GM19239 (cell line): ENCODE measurements at regions not wholly inside any gene's neighbourhood (a gene's known extent, or its start where the extent isn't known, plus 50 kb on each side); places are given as distances from the start of the nearest gene placed in this dataset.
A peak's percentile ranks its signal among the peaks of the same experiment; 100 is the strongest.
"Not testable (repeated sequence)": the region's sequence is repeated elsewhere in the genome, so short reads cannot be mapped to it uniquely, and the experiment has no call there.

Experiments
- DNase-seq: peaks from one replicate; pipeline ENCODE4 v3.0.0; 2011; ENCODE audit warnings: low spot score; ENCODE audit not compliant: insufficient read length
- FAIRE-seq: peaks from 2 replicates; lab custom pipeline; 2011; peaks lifted over from hg19 to GRCh38; lab: Jason Lieb, UNC

DNA sequence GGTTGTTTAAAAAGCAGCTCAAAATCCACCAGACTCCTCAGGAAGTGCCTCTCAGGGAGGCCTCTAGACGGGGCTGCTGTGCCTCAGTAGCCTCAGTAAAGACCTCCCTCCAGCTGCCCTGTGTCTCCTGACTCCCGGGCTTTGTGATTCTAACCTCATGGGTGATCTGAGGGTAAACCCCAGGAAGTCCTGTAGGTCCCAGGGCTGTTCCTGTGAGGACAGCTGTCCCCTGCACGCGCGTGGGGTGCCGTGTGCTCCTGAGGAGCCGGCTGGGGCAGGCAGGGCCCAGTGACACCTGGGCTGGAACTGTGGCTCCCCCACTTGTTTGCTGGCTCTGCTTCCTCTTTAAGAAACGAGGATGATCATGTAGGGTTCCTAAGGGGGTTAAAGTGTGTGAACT, 359.9 kb downstream of the BCL2L11 start:
- FAIRE-seq, DNase-seq: not testable (repeated sequence)

GRCh38 chr2:111481219-111481618, 360.5 kb downstream of the BCL2L11 start:
- DNase-seq, FAIRE-seq: not testable (repeated sequence)

DNA sequence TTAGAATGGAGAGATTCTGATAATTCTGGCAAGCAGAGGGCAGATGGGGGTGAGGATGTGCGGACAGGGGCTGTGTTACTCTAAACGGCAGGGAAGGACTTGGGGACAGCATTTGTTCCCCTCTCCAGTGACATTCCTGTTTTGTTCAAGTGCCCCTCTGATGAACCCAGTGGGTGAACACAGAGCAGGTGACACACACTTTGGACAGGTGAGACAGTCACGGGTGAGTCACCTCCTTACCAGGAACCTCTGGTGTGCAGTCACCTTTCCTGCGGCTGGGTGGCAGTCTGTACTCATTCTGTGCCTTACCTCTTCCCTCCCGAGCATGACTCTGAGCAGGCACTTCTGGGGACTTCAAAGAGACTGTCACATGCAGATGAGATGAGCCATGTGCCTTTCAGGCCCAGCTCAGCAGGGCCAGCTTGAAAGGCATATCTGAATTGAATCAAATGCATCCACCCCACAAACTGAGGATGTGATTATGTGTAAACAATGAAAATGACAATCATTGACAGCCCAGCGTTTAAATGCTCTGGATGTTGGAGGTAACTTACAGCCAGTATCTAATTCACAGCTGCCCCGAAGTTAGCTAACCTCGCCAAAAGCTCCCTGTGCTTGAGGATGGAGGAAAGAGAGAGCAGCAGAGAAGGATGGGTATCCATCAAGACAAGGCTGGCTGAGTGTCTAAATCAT, 362.4 kb downstream of the BCL2L11 start:
- DNase-seq: not testable (repeated sequence)
- peak; percentile 58 for FAIRE-seq

GRCh38 chr2:111484097-111484496, 363.4 kb downstream of the BCL2L11 start:
- not testable (repeated sequence) for FAIRE-seq, DNase-seq

- not testable (repeated sequence) for DNase-seq, FAIRE-seq
Measured at GRCh38 chr2:111485895-111486294, 365.2 kb downstream of the BCL2L11 start.

DNA sequence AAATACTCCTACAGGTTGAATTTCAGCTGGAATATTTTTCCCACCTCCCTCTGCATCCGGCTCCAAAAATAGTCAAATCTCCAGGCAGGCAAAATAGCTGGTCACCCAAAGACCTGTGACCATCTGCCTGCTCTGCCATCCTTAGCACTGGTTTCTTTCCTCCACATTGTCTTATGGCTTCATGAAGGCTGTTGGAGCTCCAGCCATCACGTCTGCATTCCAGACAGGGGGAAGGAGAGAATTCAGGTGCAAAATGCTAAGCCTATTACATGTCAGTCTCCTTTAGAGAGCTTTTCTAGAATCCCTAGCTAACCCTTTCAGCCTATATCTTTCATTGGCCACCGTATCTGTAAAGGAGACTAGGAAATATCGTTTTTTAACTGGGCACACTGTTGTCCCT, 367.7 kb downstream of the BCL2L11 start:
- DNase-seq, FAIRE-seq: not testable (repeated sequence)

DNA sequence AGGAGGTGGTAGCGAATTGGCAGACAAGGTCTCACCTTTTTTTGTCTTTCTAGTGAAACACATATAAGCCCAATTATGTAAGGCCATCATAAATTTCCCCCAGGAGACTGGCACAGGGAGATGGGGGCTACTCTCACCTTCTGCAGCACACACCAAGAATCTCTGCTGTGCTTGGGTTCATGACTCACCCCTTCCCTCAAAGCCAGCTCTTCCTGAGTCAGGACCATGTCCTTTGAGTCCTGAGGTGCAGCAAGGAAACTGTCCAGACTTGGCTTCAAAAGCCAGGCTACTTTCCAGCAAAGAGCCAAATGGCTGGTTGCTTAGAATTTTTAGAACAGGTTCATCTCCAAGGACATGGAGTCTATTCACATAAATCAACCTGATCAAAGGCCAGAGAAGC, 368.7 kb downstream of the BCL2L11 start:
- FAIRE-seq, DNase-seq: not testable (repeated sequence)

GRCh38 chr2:111491181-111491580, 370.5 kb downstream of the BCL2L11 start:
- FAIRE-seq, DNase-seq: not testable (repeated sequence)

DNA sequence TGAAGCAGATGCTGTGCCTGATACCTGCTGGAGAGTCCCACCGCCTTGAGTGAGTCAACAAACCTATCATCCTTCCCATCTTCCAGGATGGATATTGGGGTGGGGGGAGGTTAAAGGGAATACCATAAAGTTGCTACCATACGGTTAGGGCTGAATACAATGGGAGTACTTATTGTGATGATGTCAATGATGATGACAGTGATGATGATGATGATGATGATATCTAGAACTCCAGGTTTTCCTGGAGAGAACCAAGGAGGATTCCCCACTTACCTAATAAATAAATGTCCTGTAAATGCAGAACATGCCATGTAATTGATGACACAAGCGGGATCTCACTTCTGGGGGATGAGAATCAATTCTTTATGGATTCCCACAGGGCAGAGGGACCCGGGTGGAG, 370.9 kb downstream of the BCL2L11 start:
- FAIRE-seq: not testable (repeated sequence)

DNA sequence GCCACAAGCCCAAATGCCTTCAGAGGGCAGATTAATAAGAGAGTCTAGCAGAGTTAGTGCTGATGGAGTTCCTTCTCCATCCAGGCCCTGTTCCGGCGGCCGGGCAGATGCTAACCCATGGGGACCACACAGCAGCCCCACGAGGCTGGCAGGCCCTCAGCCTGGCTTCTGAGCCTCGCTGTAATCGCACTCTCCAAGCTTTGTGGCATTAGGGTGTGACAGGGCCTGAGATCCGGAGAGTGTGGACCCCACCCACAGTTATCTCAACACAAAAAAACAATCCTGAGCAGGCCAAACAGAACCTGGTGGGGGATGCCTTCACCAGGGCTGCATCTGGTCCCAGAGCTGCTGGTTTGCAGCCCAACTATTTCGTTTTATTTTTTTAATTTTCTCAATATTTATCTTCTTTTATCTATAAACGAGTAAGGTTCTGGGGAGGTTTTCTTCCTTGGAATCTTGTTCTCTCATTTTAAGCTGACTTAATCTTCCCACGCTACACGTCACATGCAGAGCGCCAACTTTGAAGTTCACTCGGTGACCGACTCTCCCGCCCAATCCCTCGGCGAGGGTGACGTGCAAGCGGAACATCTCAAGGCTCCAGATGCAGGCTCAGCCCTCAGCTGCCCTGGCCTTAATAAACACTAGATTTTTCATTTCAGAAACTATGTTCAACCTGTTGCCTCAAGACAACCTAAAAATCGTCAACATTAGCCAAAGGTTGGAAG, 372.4 kb downstream of the BCL2L11 start:
- FAIRE-seq, DNase-seq: not testable (repeated sequence)

More for the DNA sequence above, 370.9 kb downstream of the BCL2L11 start:
- not testable (repeated sequence) for DNase-seq

- DNase-seq, FAIRE-seq: not testable (repeated sequence)
Measured at GRCh38 chr2:111493720-111494078, 373.0 kb downstream of the BCL2L11 start.

DNA sequence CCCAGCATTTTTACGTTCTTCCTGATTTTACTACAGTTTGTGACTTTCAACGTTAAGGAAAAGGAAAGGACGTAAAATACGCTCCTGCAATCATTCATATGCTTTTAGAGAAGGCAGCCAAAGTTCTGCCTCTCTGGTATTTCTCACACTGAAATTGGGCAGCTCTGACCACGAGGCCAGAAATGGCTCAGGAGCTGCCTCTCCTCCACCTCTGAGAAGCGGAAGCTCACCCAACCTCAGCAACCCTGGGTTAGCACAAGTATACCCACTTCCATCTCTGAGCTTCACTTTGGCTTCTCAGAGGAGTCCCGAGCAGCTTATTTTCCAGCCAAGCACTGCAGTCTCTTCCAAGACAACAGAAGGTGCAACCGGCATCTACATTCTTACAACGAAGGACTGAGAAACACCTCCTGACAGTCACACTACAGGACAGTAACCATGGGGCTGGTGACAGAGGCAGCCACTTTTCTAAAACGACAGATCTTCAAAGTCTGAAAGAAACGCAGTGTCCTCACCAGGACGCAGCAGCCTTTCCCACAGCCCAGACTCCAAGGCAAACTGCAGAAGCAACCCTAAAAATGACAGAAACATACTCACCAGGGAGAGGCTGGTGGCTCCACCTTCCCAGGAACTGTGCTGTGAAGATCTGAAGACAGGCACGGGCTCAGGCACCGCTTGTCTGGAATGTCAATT, 373.7 kb downstream of the BCL2L11 start:
- not testable (repeated sequence) for DNase-seq
- FAIRE-seq: peak; percentile 39

DNA sequence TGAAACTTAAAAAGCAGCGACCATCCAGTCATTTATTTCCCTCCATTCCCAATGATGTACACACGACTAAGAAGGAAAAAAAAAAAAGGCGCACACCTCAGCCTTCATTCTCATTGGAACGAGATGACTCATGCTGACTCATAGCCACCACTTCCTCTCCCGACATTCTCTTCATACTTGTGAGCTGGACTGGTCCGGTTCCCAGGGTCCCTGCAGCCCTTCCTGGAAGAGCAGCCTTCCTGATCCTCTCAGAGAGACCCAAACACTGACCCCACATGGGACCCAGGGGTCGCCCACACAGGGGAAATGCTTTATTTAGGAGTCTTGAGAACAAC, 374.2 kb downstream of the BCL2L11 start:
- peak; percentile 57 for FAIRE-seq
- DNase-seq: not testable (repeated sequence)

DNA sequence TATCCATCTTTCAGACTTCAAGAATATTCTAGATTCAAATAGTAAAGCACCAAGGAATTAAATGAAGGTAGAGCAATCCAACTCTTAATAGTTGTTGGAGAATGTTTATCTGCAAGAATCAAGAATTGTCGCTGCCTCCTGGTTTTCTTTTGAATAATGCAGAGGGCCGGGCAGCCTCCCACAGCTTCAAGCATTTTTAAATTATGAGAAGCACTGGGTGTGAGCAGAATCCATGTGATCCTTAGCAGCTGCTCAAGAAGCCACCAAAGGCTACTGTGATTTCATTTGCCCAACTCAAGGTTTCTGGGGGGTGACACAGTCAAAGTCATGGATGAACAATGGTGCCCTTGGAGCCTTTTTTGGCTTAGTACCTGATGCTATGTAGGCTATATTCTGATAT, 374.9 kb downstream of the BCL2L11 start:
- not testable (repeated sequence) for DNase-seq, FAIRE-seq

DNA sequence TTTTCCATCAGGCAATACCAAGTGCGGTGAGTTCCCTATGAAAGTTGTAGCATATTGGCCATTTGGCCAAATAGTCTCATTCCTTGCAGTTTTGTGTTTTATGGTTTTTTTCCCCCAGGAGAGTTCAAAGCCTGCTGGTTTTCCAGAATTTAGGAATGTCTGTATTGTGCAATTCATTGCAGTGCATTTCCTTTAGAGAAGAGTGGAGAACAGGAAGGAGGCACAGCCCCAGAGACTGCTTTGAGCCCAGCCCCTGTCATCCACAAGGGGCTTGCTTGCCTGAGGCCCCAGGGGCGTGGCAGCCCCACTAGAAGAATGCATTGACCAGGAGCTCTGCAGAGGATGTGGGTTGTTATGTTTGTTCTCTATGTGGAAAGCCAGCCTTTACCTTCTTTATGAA, 375.5 kb downstream of the BCL2L11 start:
- not testable (repeated sequence) for FAIRE-seq, DNase-seq

DNA sequence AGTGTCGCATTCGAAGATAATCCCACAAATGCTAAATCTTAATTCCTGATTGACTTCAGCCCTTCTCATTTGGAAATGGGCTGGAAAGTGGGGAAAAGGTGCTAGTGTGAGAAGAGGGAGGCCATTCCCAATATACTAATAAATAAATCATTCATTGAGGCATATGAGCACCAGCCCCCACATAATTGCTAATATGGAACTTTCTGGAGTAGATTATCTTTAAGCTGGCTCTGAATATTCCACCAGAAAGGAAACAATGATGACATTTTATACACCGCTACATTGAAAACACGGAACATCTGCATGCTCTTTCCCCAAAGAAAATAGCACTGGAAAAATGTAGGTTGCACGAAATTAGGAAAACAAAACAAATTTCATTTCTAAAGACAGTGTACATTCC, 376.1 kb downstream of the BCL2L11 start:
- DNase-seq, FAIRE-seq: not testable (repeated sequence)

DNA sequence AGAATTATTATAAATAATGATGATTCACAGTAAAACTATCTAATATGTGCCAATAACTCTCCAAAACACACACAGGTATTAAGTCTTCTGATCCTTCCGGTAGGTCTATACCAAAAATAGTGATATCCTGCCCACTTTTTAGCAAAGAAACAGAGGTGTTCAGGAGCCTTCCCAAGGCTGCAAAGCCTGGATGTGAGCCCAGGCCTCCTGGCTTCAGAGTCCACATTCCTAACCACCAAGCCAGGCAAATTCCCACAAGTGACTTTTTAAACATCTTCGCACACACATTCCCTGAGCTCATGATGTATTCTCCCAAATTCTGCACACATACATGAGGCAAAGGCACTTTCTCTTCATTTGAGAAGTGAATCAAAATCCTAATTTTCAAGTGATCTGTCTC, 376.6 kb downstream of the BCL2L11 start:
- not testable (repeated sequence) for DNase-seq, FAIRE-seq

- not testable (repeated sequence) for DNase-seq, FAIRE-seq
Measured at GRCh38 chr2:111500536-111501062, 379.9 kb downstream of the BCL2L11 start.

GRCh38 chr2:111503844-111504570, 380.0 kb downstream of the ANAPC1 start:
- not testable (repeated sequence) for FAIRE-seq, DNase-seq

DNA sequence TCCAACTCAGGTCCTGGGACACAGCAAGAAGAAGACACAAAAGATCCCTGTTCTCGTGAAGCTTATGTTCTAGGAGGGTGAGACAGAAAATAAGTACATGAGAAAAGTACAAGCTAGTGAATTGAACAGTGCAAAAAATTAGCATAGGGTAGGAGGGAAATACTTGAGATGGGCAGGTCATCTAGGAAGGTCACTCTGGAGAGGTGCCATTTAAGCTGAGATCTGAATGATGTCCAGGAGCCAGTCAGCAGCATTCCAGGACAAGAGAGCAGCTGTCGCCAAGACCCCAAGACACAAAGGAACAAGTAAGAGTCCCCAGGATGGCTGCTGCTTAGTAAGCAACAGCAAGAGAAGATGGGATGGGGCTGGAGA, 379.4 kb downstream of the ANAPC1 start:
- DNase-seq, FAIRE-seq: not testable (repeated sequence)
